Stimulated activated CD8-positive, alpha-beta memory T cell treated with anti-CD3 and anti-CD28 coated beads, Interleukin-7, amount 100 ng/mL, for 24 hours (primary cell): ENCODE measurements at regions not wholly inside any gene's neighbourhood (a gene's known extent, or its start where the extent isn't known, plus 50 kb on each side); places are given as distances from the start of the nearest gene placed in this dataset.
"Not testable (repeated sequence)": the region's sequence is repeated elsewhere in the genome, so short reads cannot be mapped to it uniquely, and the experiment has no call there.

Experiments
- DNase-seq: peaks from one replicate; pipeline ENCODE4 v3.0.0-alpha.2; 2020; ENCODE audit warnings: low read depth

DNA sequence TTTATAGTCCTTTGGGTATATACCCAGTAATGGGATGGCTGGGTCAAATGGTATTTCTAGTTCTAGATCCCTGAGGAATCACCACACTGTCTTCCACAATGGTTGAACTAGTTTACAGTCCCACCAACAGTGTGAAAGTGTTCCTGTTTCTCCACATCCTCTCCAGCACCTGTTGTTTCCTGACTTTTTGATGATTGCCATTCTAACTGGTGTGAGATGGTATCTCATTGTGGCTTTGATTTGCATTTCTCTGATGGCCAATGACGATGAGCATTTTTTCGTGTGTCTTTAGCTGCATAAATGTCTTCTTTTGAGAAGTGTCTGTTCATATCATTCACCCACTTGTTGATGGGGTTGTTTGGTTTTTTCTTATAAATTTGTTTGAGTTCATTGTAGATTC is 612.5 kb upstream of the SGCD start:
- DNase-seq = not testable (repeated sequence)

DNA sequence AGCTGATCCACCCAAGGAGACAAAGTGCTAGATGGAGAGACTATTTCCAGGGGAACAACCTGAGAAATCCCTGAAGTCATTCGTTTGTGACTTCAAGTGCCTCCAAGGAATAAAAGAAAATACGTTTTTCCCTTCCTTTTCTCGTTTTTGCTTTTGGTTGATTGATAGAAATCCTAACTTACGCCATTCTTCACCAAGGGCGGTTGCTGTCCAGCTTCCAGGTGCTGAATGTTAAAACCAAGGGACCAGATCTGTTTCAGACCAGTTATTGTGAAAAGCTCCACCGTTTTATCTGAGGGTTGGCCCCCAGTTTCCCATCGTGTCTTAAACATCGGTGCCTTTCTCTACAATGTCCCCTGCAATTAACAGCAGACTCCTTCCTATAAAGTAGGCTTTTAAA is 600.7 kb upstream of the SGCD start:
- no peak for DNase-seq

DNA sequence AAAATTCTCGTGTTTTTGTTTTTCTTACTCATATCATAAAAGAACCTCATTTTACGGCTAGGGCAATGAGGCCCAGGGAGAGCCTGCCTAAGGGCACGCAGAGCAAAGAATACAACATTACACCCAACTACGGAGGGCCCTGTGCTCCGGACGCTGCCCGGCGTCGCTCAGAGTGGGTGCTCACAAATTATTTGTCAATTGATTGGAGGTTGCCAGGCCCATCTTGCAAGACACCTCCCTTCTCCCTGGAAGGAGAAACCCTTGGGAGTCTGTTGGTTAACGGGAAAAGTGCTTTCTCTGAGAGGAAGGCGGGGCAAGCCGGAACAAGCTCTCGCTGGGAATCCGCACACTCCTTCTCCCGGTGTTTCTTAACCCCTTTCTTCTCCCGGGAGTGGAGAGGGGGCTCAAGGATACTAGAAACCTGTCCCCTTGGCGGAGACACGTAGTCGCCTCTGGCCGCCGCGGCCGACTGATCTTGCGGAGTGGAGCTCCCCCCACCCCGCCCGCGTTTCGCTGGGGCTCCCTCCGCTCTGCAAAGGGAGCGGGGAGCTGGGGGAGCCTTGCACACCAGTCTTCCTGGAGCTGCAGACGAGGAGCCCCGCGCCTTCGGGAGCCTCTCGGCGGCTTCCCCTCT is 599.3 kb upstream of the SGCD start:
- no peak for DNase-seq

DNA sequence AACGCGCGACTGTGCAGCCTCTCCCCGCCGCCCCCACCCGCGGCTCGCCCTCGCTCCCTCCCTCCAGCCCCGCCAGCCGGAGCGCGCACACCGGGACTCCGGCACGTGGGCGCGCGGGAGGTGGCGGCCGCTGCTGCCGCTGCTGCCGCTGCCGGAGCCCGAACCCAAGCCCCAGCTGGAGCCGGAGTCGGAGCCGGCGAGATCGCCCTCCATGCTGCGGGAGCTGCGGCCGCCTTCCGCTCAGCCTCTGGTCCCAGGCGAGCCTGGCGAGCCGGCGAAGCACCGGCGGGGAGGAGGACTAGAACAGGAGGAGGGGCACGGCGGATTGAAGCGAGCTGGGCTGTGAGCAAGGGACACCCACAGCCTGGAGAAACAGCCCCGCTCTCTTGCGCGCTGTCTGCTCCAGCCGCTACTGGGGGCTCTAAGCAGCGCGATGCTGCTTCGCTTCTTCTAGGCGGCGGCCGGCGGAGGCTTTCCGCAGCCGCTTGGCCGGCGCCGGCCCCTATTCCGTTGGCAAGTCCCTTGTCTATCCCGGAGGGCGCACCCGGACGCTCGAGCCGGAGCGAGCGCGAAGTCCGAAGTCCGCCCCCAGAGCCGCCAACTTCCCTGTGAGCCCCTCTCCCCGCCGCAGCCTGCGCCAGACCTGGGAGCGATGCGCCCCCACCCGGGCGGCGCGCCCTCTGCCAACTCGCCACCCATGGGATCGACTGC is 598.7 kb upstream of the SGCD start:
- no peak for DNase-seq

DNA sequence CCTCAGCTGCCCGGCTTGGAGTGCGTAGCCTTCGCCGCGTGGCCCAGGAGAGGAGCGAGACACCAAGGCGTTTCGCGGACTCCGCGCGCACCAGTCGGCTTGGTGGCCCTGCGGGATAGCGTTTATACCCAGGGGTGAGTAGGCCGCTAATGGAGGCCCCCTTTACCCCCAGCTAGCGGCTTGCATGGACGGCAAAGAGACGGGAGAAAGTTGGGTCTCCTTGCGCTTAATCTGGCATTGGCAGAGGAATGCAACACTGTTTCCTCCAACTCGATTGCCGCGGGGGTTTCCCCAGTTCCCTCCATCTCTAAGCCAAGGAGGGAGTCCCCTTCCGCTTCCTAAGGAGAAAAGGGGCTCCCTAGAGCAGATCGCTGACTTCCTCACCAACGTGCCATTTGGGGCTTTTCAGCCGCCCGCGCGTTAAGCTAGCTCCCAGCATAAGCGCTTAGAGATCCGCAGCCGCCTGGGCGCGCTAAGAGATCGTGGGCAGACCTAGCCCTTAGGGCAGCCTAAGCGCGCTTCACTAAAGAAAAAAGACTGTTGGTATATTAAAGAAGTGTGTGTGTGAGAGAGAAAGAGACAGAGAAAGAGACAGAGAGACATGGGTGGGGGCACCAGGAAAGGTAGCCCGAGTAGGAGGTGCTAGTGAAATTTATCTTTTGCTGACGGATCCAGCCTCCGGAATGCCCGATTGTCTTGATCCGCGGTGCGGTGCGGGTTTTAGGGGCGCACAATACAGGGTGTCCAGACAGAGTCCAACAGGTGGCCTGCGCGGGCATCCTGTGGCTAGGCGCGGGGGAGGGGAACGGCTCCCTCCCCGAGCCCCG is 597.9 kb upstream of the SGCD start:
- DNase-seq = no peak

DNA sequence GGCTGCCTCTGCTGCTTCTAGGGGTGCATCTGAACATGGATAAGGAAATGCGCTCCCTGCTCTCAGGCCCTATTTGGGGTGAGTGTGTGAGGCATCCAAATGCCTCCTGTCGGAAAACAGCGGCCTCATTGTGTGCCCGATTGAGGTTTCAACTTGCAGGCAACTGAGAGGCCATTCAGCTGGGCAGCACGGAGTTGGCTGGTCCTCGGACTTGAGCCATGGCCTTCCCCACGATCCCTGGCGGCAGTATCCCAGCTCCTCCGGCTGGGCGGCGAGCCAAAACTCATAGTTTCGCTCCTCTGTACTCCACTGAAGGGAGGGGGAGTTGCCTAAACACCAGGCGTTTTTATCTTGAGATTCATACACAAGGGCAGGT is 597.3 kb upstream of the SGCD start:
- no peak for DNase-seq

DNA sequence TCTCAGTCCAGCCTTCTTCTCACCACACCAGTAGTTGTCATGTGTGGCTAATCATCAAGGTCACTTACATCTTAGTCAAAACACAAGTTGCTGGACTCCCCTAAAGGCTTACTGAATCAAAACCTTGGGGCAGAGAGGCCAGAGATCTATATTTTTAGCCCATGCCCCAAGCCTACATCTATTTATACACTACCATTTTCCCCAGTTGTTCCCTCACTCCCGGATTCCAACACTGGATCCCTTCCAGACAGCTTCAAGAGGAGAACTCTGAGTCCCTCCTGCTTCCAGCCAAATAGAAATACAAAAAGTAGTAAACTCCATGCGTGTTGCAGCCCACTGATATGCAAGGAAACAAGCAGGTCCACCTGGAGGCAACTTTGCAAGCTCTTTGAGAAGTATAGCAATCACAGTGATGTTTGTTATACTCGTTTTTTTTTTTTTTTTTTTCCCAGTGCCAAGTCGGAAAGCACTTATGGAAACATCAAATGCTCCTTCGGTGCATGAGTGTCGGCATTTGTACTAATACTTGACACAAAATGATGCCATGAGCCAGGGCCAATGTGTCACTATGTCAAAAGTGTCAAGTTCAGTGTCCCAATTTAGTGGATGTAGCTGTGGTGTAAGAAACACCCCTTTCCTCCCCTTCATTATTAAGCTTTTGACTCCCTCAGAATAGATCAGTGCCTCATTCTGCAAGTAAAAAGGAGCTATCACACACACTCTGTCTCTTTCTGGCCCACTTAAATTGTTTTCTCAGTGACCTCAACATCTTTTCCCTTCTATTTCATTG is 594.2 kb upstream of the SGCD start:
- DNase-seq = no peak

DNA sequence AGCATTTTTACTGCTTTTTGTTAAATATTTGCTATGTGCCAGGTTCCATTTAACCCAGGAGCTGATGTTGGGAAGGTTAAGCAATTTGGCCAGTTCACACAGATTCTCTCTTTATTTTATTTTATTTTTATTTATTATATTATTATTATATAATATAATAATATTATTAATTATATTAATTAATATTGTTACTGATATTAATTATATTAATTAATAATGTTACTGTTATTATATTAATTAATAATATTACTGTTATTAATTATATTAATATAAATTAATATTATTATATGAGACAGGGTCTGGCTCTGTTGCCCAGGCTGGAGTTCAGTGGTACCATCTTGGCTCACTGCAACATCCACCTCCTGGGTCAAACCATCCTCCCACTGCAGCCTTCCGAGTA is 593.0 kb upstream of the SGCD start:
- DNase-seq = no peak

DNA sequence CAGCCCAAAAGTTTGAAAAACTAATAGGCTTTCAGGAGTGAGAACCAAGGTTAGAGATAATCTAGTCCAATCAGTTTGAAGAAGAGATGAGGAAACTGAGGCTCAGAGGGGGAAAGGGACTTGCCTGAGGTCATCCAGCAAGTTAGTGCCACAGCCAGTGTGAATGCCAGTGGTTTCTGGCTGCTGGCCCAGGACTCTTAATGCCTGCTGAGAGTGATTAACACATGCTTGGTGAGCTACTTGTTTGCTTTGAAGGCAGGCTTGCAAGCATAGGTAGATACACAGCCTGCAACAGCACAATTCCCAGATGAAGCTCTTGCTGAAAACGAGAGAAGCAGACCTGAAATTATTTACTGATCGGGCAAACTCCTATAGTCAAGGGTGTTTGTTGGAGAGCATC is 591.6 kb upstream of the SGCD start:
- DNase-seq = no peak

DNA sequence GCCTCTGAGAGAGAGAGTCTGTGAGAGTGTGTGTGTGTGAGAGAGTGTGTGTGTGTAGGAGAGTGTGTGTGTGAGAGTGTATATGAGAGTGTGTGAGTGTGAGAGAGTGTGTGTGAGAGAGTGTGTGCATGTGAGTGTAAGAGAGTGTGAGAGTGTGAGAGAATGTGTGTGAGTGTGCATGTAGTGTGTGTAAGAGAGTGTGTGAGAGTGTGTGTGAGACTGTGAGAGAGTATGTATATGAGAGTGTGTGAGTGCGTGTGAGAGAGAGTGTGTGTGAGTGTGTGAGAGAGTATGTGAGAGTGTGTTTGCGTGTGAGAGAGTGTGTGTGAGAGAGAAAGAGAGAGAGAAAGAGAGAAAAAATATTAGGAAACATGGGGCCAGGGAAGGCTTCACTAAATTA is 588.3 kb upstream of the SGCD start:
- DNase-seq = no peak

DNA sequence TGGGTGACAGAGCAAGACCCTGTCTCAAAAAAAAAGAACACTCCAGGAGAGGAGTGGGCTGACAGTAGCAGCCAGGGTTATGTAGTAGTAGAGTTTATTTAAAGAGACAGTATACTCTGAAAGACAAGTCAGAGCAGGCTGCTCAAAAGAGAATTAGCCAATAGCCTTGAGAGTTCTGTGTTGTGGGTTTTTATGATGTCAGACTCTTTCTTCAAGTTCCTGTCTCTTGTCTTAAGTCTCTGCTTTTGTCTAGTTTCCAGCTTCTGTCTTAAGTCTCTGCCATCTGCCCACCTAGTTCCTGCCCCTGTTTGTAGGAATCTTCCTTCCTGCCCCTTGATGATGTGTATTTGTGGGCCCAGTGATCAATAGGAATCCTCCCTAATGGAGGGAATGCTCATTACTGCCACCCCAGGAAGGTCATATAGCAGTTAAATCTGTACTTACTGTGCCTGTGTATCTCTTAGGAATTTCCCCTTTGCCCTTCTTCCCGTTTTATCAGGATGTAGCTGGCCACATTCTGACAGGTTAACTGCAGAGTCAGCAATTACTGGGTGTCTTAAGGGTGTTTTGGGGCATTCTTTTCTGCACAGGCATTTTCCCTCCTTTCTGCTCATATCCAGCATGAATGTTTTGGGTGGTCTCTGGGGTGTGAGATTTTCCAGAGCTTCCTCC is 580.5 kb upstream of the SGCD start:
- no peak for DNase-seq

DNA sequence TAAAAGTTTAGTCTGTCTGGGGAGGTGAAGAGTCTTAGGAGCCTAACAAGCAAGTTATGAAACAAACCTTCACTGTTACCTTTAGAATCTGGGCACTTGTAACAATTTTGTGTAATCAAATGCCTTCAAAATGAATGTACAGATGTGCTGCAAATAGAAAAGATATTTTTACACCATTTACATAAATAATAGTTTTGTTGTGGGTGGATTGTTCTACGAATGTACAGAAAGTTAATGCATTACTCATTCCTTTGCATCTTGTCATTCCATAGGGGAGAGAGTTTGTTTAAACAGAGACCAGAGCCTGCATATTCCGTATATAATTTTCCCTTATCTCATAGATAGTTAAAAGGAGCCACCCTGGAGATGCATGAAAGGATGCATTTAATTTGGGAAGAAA is 576.9 kb upstream of the SGCD start:
- no peak for DNase-seq

DNA sequence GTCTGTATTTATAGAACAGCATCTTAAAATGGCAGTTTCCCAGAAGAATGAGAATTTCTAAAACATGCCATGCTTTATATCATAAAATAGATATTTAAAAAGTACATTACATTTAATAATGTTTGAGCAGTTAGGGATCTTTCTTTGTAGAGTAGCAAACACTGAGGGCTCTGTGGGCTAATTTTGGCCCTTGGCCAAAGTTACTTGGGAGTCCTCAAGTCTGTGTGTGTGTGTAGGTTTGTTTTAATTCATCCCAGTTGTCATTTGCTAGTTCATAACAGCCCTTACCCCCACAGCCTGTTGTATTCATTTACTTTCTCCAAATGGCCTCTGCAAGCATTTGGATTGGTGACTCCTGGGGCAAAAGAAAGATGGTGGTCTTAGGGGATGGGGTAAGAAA is 576.4 kb upstream of the SGCD start:
- no peak for DNase-seq

DNA sequence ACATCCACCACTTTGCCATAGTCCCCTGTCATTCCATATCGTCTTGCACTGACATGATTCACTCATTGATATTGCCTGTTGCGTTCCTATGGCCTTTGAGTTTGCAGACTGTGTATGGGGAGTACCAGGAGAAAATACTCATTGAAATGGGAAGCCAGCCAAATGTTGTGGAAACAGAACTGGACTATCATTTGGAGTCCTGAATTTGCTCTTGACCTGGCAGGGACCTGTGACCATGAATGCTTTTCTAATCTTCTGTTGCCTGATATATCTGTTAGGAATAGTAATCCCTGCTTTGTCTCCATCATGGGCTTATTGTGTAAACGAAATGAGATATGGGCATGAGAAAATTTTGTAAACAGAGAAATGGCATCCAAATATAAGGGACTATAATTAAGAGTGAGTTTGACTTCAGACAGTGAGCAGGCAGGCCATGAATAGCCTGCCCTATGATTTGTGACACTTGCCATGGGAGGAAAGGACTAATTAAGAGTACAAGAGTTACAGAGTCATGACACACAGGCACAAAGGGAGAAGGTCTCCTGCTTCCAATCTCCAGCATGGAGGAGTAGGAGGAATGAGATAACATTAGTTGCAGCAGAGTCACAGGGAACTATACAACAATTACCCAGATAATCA is 572.9 kb upstream of the SGCD start:
- no peak for DNase-seq

DNA sequence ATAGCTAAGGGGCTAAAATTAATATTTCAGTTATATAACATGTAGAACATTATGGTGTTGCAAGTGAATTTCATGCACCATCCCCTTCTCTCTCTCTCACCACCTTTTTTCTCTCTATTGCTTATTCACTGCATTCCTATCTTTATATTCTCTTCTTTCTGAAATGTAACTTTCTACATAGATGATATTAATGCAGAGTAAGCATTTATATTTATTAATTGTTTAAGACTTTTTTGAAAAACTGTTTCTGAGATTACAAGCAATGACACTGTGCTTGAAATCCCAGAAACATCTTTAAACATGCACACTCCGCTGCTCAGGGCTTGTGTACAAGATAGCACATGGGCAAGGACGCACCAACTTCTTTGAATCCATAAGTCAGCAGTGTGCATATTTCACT is 567.7 kb upstream of the SGCD start:
- DNase-seq = no peak

DNA sequence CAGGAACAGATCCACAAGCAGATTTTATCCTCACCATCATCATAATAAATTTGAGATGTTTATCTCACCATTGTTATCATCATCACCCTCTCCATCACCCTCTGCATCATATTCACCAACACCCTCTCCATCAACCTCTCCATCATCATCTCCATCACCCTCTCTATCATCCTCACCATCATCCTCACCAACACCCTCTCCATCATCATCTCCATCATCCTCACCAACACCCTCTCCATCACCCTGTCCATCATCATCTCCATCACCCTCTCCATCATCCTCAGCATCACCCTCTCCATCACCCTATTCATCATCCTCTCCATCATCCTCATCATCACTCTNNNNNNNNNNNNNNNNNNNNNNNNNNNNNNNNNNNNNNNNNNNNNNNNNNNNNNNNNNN is 567.0 kb upstream of the SGCD start:
- DNase-seq = no peak

DNA sequence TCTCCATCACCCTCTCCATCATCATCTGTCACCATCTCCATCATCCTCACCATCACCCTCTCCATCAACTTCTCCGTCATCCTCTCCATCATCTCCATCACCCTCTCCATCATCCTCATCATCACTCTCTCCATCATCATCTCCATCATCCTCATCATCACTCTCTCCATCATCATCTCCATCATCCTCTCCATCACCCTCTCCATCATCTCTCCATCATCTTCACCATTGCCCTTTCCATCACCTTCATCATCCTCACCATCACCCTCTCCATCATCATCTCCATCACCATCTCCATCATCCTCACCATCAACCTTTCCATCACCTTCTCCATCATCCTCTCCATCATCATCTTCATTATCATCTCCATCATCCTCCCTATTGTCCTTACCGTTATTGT is 565.5 kb upstream of the SGCD start:
- no peak for DNase-seq

DNA sequence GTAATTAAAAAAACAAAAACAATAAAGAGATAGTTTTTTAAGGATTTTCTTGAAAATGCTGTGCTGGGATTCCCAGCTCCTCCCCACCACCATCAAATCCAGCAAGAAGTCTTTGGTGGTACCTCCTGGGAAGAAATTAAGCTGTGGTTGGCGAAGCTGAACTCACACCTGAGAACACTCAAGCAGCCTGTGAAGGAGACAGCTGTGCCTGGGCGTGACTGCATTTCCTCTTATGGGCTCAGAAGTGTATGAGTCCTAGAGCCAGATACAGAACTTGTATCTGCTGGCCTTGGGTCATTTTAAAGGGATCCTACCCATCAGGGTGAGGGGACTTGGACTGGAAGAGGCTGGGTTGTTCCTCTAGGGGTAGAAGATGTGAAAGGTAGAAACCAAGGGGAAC is 561.2 kb upstream of the SGCD start:
- DNase-seq = no peak

DNA sequence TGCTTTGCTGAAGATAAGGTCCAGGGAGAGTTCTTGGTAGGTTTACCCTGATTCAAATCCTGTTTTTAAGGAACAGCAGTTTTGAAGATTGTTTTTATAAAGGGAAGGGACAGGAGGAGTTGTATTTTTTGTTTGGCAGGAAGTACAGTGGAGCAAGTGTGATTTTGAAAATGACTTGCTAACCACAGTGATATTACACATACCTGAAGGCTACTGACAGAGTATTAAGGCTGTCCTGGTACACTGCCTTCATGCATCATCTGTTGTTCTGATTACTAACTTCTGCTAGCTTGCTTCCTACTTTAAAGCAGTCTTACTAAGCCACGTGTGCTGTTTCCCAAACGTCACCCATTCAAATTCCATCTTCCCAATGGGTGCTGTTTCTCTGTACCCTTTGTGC is 559.5 kb upstream of the SGCD start:
- DNase-seq = no peak

DNA sequence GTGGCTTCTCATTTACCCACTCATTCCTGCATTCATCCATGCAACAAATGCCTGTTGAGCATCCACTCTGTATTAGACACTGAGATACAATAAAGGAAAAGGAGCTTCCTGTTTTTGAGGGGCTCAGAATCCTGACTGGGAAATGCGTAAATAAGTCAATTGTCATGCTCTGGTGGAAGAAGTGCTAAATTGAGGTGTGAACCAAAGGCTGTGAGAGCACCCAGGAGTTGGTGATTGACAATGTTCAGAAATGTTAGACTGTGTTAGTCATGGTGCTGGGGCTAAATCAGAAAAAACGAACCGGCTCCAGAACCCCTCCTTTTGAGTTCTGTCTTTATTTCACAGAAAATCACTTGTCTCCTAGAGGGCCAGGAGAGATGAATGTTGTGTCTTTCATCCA is 558.6 kb upstream of the SGCD start:
- DNase-seq = no peak

DNA sequence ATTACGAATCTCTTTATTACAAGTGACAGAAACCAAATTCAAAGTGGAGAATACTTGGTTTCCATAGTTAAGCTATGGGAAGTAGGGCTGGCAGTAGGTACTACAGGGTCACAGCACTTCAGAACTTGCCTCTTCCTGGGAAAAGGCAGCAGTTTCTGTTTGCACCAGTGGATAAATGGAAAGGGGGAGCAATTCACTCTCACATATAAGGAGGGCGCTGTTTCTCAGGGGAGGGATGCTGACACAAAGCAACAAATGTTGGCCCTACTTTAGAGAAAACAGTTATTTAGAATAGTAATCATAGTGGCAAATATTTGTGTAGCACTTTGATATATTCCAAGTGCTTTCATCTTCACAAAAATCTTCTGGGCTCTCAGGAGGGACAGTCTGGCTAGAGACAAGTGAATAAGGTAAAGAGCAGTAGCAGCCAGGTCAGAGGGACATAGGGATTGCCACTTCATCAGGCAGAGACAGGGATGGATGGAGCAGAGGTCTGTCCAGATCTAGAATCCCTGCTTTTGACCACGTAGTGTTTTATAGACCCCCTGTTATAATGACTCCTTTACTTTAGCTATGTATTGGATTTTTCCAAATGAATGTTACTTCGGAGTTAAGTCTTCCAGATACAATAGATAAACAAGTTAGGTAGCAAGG is 554.8 kb upstream of the SGCD start:
- DNase-seq = no peak
